ENCODE measurements at regions not wholly inside any gene's neighbourhood (a gene's known extent, or its start where the extent isn't known, plus 50 kb on each side); places are given as distances from the start of the nearest gene placed in this dataset.

- TF ChIP-seq POLR2A (IDR thresholded peaks at IDR 0.05) = no peak
- no peak for TF ChIP-seq CTCF (IDR thresholded peaks at IDR 0.05)
- TF ChIP-seq POLR2AphosphoS5 (IDR thresholded peaks at IDR 0.05) = no peak
- no peak for TF ChIP-seq EP300 (IDR thresholded peaks at IDR 0.05)
Measured at GRCh38 chr22:22814666-22815396, 72.8 kb upstream of the IGLL5 start.

Data from gastroesophageal sphincter (tissue), 3 donors.